HG02938 (cell line): ENCODE measurements at regions not wholly inside any gene's neighbourhood (a gene's known extent, or its start where the extent isn't known, plus 50 kb on each side); places are given as distances from the start of the nearest gene placed in this dataset.
"Not testable (repeated sequence)": the region's sequence is repeated elsewhere in the genome, so short reads cannot be mapped to it uniquely, and the experiment has no call there.

ENCODE experiments used
- ATAC-seq: cut with Tn5 transposase; IDR thresholded peaks from one replicate; pipeline ENCODE4 v1.9.1; 2021; ENCODE audit warnings: mild to moderate bottlenecking, moderate library complexity; ENCODE audit not compliant: unreplicated experiment

GRCh38 chr11:129631201-129631600 lies 184.4 kb upstream of the TMEM45B start:
- no peak for ATAC-seq

GRCh38 chr11:129636926-129637325 lies 178.7 kb upstream of the TMEM45B start:
- no peak for ATAC-seq

GRCh38 chr11:129637473-129637872 lies 178.2 kb upstream of the TMEM45B start:
- ATAC-seq = no peak

DNA sequence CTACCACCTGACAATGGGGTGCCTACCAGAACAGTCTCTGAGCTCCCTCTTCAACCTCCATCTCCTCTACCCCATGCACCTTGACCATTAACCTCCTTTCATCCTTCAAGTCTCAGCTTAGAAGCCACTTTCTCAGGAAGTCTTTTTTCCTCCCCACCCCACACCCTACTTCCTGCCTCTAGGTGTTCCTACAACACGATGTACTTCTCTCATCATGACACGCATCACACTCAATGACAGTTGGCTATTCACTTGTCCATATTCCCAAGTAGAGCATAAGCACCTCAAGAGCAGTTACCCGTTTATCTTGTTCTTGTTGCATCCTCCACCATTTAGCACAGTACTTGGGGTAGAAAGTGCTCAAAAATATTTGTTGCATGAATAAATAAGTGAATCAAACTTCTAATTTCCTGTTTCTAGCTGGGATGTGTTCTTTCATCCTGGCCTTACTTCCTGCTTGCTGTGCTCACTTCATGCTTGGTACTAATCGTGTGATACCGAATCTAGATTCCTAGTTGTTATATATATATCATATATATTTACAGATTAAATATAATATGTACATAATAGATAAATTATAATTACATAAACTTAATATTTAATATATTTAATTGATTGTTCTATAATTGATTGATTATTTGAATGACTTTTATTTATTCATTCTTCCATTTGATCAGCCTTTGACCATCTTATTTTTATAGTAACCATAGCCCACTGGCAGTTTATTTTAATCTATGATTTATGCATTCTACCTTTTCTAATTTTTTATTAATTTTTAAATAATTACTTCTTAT lies 177.5 kb upstream of the TMEM45B start:
- ATAC-seq = no peak

DNA sequence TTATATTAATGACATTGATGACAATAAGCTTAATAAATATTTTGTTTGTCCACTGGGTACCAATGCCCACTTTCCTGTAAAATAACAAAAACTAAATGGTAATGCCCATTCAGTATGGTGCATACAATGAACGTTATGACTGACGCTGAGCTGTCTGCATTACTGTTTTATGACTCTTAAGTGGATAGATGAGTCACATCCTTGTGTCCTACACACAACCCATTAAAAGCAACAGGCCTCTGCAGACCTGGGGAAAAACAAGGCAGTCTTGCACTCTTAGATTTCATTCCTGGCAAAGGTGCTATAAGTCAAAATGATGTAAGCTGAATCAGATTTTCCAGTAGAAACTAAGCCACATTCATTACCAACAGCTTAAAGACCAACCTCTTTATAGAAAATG lies 176.3 kb upstream of the TMEM45B start:
- no peak for ATAC-seq

DNA sequence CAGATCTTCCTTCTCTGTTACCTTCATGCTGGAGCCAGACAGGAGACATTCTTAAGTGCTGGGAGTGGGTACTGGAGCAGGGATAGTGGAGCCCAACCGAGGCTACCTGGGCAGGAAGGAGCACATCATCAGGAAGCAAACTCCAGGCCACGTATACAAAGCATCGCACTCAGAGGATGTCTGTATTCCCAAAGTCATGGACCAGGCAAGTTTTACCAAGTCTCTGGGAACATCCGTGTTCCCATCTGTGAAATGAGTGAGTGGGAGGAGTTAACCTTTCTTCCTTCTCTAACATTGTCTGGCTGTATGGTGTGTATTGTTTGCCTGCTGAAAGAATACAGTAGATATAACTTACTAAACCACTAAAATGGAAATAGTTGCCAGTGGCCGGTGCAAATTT lies 175.0 kb upstream of the TMEM45B start:
- no peak for ATAC-seq

GRCh38 chr11:129643031-129643721 lies 172.5 kb upstream of the TMEM45B start:
- no peak for ATAC-seq

DNA sequence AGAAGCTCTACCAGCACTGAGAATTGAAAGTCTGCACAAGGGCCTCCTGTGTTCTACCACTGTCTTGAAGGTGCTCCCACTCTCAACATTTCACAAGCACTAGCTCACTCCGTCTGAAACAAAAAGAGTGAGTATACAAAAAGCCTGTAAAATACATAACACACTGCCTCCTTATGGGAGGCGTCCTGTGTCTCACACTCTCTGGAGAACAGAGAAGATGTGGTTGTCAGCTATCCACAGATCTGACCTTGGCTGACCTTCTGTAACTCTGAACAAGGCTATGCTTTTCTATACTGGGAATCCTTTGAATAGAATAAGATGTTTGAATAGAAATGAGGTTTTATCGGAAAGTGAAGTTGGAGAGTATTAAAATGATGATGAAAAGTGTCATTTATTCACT lies 171.3 kb upstream of the TMEM45B start:
- no peak for ATAC-seq

GRCh38 chr11:129645943-129646342 lies 169.7 kb upstream of the TMEM45B start:
- no peak for ATAC-seq

DNA sequence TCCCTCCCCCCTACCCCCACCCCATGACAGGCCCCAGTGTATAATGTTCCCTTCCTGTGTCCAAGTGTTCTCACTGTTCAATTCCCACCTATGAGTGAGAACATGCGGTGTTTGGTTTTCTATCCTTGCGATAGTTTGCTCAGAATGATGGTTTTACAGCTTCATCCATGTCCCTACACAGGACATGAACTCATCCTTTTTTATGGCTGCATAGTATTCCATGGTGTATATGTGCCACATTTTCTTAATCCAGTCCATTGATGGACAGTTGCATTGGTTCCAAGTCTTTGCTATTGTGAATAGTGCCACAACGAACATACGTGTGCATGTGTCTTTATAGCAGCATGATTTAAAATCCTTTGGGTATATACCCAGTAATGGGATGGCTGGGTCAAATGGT lies 165.6 kb upstream of the TMEM45B start:
- not testable (repeated sequence) for ATAC-seq

GRCh38 chr11:129652835-129653234 lies 162.8 kb upstream of the TMEM45B start:
- no peak for ATAC-seq

- no peak for ATAC-seq
These were observed 160.3 kb upstream of the TMEM45B start for GRCh38 chr11:129655247-129655832.

DNA sequence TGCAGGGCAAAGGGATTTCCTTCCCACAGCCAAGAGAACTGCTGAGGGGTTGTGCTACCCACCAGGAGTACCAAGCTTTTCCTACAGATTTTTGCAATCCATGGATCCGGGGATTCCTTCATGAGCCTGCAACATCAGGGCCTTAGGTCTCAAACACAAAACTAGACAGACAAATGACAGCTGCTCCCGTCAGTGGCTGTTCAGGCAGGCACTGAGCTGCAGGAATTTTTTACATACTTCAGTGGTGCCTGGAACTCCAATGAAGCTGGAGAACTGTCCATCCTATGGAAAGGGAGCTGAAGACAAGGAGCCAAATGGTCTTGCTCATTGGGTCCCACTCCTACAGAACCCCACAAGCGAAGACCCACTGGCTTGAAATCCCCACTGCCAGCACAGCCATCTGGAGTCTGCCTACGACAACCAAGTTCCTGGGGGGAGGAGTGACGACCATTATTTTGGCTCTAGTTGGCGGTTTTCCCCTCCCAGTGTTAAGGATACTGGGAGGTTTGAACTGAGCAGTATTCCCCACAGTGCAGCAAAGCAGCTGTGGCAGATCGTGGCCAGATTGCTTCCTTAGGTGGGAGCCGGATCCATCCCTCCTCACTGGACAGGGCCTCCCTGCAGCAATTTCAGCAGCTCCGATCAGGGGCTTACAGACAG lies 157.7 kb upstream of the TMEM45B start:
- no peak for ATAC-seq

- no peak for ATAC-seq
These were observed 157.2 kb upstream of the TMEM45B start for GRCh38 chr11:129658526-129658867.

GRCh38 chr11:129680907-129681306 lies 134.7 kb upstream of the TMEM45B start:
- no peak for ATAC-seq

- ATAC-seq = no peak
These were observed 134.1 kb upstream of the TMEM45B start for GRCh38 chr11:129681344-129682114.

DNA sequence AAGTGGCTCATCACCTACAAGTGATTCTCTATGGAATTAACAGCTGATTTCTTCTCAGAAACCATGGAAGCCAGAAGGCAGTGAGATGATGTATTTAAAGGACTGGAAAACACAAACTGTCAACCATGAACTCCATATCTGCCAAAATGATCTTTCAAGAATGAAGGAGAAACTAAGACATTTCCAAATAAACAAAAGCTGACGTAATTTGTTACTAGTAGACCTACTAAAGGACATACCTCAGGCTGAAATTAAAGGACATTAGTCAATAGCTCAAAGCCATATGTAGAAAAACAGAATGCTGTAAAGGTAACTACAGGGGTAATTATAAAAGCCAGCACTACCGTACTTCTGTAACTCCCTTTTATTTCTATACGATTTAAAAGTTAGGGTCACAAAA lies 129.4 kb upstream of the TMEM45B start:
- no peak for ATAC-seq

GRCh38 chr11:129691142-129691541 lies 124.5 kb upstream of the TMEM45B start:
- no peak for ATAC-seq

DNA sequence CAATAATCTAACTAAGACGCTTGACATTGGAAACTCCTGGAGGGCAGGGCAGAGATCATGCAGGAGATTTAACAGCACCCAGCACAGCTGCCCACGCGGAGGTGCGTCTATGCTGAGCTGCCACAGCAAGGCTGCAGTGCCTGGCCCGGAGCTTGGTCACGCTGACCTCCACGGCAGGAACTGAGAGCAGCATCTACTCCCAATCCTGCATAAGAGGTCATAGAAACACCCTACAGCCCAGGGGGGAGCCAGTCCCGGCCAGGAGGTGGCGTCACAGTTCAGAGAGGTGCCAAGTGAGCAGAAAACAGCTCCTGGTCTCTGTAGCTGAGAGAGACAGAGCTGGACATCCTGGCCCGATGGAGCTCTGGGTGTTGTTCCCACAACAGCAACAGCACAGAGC lies 121.1 kb upstream of the TMEM45B start:
- ATAC-seq = no peak

GRCh38 chr11:129694966-129695365 lies 120.7 kb upstream of the TMEM45B start:
- no peak for ATAC-seq
